H9 (cell line): ENCODE measurements at regions not wholly inside any gene's neighbourhood (a gene's known extent, or its start where the extent isn't known, plus 50 kb on each side); places are given as distances from the start of the nearest gene placed in this dataset.

Experiments used
- DNase-seq: peaks from one replicate; pipeline ENCODE4 v3.0.0-alpha.2; 2017
- H2AFZ ChIP-seq: one replicate; pipeline ENCODE4 v1.6.1; 2013; ENCODE audit warnings: mild to moderate bottlenecking, low read length, control low read depth, moderate library complexity
- H2AK5ac ChIP-seq: 2 replicates; pipeline ENCODE4 v1.6.1; 2013; ENCODE audit warnings: low read length, control low read depth, mixed read lengths; ENCODE audit not compliant: insufficient read length
- H2BK120ac ChIP-seq: one replicate; pipeline ENCODE4 v1.6.1; 2013; ENCODE audit warnings: low read depth, mild to moderate bottlenecking, low read length, control low read depth, inconsistent platforms; ENCODE audit not compliant: poor library complexity, severe bottlenecking
- H2BK12ac ChIP-seq: 2 replicates; pipeline ENCODE4 v1.6.1; 2013; ENCODE audit warnings: low read length, control low read depth, mixed read lengths, low read depth; ENCODE audit not compliant: insufficient read length
- H2BK15ac ChIP-seq: 2 replicates; pipeline ENCODE4 v1.6.1; 2013; ENCODE audit warnings: low read depth, low read length, control low read depth
- H2BK20ac ChIP-seq: one replicate; pipeline ENCODE4 v1.6.1; 2013; ENCODE audit warnings: low read depth, mild to moderate bottlenecking, low read length, control low read depth, inconsistent platforms; ENCODE audit not compliant: poor library complexity, severe bottlenecking
- H2BK5ac ChIP-seq: 2 replicates; pipeline ENCODE4 v1.6.1; 2013; ENCODE audit warnings: low read length, control low read depth, mixed read lengths; ENCODE audit not compliant: insufficient read length
- H3K14ac ChIP-seq: 2 replicates; pipeline ENCODE4 v1.6.1; 2013; ENCODE audit warnings: low read length, control low read depth; ENCODE audit not compliant: insufficient read depth
- H3K18ac ChIP-seq: 2 replicates; pipeline ENCODE4 v1.6.1; 2013; ENCODE audit warnings: low read depth, mild to moderate bottlenecking, mixed read lengths, low read length, control low read depth; ENCODE audit not compliant: insufficient read length
- H3K23ac ChIP-seq: 2 replicates; pipeline ENCODE4 v1.6.1; 2013; ENCODE audit warnings: low read length, control low read depth, mixed read lengths, low read depth; ENCODE audit not compliant: insufficient read length
- H3K23me2 ChIP-seq: 2 replicates; pipeline ENCODE4 v1.6.1; 2013; ENCODE audit warnings: low read depth, mild to moderate bottlenecking, mixed read lengths, low read length, control low read depth; ENCODE audit not compliant: insufficient read length, poor library complexity, severe bottlenecking
- H3K27ac ChIP-seq: 2 replicates; pipeline ENCODE4 v1.5.1; 2013; ENCODE audit warnings: low read length, control low read depth, mixed read lengths, low read depth; ENCODE audit not compliant: insufficient read length
- H3K27me3 ChIP-seq: 2 replicates; pipeline ENCODE4 v1.6.1; 2013; ENCODE audit warnings: low read length, control low read depth, inconsistent platforms; ENCODE audit not compliant: insufficient read depth
- H3K4ac ChIP-seq: 2 replicates; pipeline ENCODE4 v1.6.1; 2013; ENCODE audit warnings: low read depth, mild to moderate bottlenecking, control low read depth, inconsistent platforms, low read length, moderate library complexity
- H3K4me1 ChIP-seq: 2 replicates; pipeline ENCODE4 v1.6.1; 2013; ENCODE audit warnings: low read length, control low read depth, inconsistent platforms; ENCODE audit not compliant: insufficient read depth
- H3K4me2 ChIP-seq: 2 replicates; pipeline ENCODE4 v1.6.1; 2013; ENCODE audit warnings: low read length, control low read depth, mixed read lengths; ENCODE audit not compliant: insufficient read length, insufficient read depth
- H3K56ac ChIP-seq: 2 replicates; pipeline ENCODE4 v1.6.1; 2013; ENCODE audit warnings: low read depth, mild to moderate bottlenecking, mixed read lengths, low read length, control low read depth; ENCODE audit not compliant: insufficient read length
- H3K79me1 ChIP-seq: 2 replicates; pipeline ENCODE4 v1.6.1; 2013; ENCODE audit warnings: low read depth, mild to moderate bottlenecking, moderate library complexity, low read length, control low read depth, inconsistent platforms; ENCODE audit not compliant: insufficient read depth, poor library complexity, severe bottlenecking
- H3K79me2 ChIP-seq: 2 replicates; pipeline ENCODE4 v1.6.1; 2013; ENCODE audit warnings: low read length, control low read depth, inconsistent platforms; ENCODE audit not compliant: insufficient read depth
- H3K9ac ChIP-seq: 2 replicates; pipeline ENCODE4 v1.6.1; 2013; ENCODE audit warnings: low read length, control low read depth, mixed read lengths; ENCODE audit not compliant: insufficient read length; ENCODE audit errors: extremely low read depth
- H3K9me3 ChIP-seq: one replicate; pipeline ENCODE4 v1.6.1; 2013; ENCODE audit warnings: low read depth, low read length, inconsistent platforms; ENCODE audit not compliant: control insufficient read depth
- H3T11ph ChIP-seq: one replicate; pipeline ENCODE4 v1.6.1; 2013; ENCODE audit warnings: mild to moderate bottlenecking, low read length, control low read depth, inconsistent platforms
- H4K20me1 ChIP-seq: one replicate; pipeline ENCODE4 v1.6.1; 2013; ENCODE audit not compliant: control insufficient read depth, insufficient read length, insufficient read depth
- H4K5ac ChIP-seq: 2 replicates; pipeline ENCODE4 v1.6.1; 2013; ENCODE audit warnings: low read depth, mild to moderate bottlenecking, mixed read lengths, low read length, control low read depth; ENCODE audit not compliant: insufficient read length
- H4K8ac ChIP-seq: replicated peaks from 2 replicates; pipeline ENCODE4 v1.6.1; 2013; ENCODE audit warnings: low read length, control low read depth, mixed read lengths, low read depth; ENCODE audit not compliant: insufficient read length
- H4K91ac ChIP-seq: 2 replicates; pipeline ENCODE4 v1.6.1; 2013; ENCODE audit warnings: low read depth, mild to moderate bottlenecking, moderate library complexity, mixed read lengths, low read length, control low read depth; ENCODE audit not compliant: insufficient read length
- H3K27ac Mint-ChIP-seq, 3 experiments: 2 replicates in 2 of 3; 3 replicates in 1 of 3; pipeline ENCODE4 v1.8.0; 2020 to 2021; ENCODE audit warnings: mixed read lengths in 3 of 3, mild to moderate bottlenecking in 1 of 3, moderate library complexity in 1 of 3
- H3K27me3 Mint-ChIP-seq: 2 replicates; pipeline ENCODE4 v1.8.0; 2021; ENCODE audit warnings: low read depth, mild to moderate bottlenecking, moderate library complexity, mixed read lengths
- H3K36me3 Mint-ChIP-seq, 3 experiments: 2 replicates in 2 of 3; 3 replicates in 1 of 3; pipeline ENCODE4 v1.8.0; 2020 to 2021; ENCODE audit warnings: low read depth in 3 of 3, mixed read lengths in 3 of 3; ENCODE audit not compliant: insufficient read depth in 1 of 3
- H3K4me1 Mint-ChIP-seq, 2 experiments: 2 replicates each; pipeline ENCODE4 v1.8.0; 2020; ENCODE audit warnings: mixed read lengths in 2 of 2
- H3K4me3 Mint-ChIP-seq, 2 experiments: 2 replicates in 1 of 2; 3 replicates in 1 of 2; pipeline ENCODE4 v1.8.0; 2020 to 2021; ENCODE audit warnings: mild to moderate bottlenecking in 2 of 2, mixed read lengths in 2 of 2, moderate library complexity in 1 of 2
- H3K9me3 Mint-ChIP-seq, 2 experiments: 2 replicates in 1 of 2; 3 replicates in 1 of 2; pipeline ENCODE4 v1.8.0; 2020; ENCODE audit warnings: mild to moderate bottlenecking in 2 of 2, mixed read lengths in 2 of 2, moderate library complexity in 1 of 2
- WGBS: extraction: QIAGEN DNeasy Blood & Tissue Kit; methylation state at CpG from one replicate; pipeline ENCODE4 v1.1.7; 2013; ENCODE audit warnings: missing lambda C conversion rate, low lambda C conversion rate, mixed read lengths; ENCODE audit not compliant: insufficient read length; ENCODE audit errors: extremely low coverage; 5-methylcytosine and 5-hydroxymethylcytosine counted together
- TF ChIP-seq, protein P1 (sequence below): fragments of 200-600 bp; sonication (generic); conservative IDR thresholded peaks from 3 replicates; pipeline ENCODE4 v1.8.0; 2021; ENCODE audit warnings: antibody characterized with exemption, mild to moderate bottlenecking

DNA sequence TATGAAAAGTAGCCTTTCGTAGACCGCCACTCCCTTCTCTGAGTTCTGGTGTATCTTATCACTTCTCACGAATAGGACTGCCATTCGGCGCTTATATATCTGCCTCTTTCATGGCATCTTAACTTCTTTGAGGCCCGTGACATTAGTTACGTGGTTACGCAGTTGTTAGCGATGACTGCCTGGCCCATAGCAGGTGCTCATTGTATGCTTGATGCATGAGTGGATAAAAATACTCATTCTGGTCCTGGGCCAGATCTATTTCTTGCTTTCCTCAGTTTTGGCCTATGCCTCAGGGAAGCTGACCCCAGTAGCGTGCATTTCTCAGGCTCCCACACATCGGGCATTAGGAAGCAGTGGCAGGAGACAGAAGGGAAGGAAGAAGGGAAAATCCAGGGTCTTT, 60.7 kb upstream of the PITX2 start:
- H4K5ac ChIP-seq = no peak overlapping the region
- no peak overlapping the region for H4K91ac ChIP-seq
- no peak overlapping the region for H2BK120ac ChIP-seq
- H3K4ac ChIP-seq = no peak overlapping the region
- no peaks in the 10 kb centered on the region for H3K27me3 ChIP-seq
- H3K18ac ChIP-seq = no peak overlapping the region
- H2AFZ ChIP-seq = no peak overlapping the region
- no peak overlapping the region for H3K14ac ChIP-seq
- no peaks in the 10 kb centered on the region for H3K79me1 ChIP-seq
- Mint-ChIP-seq H3K4me3 (no peak overlapping the region), H3K9me3 (no peaks in the 10 kb centered on the region; a peak in 1 of 5 replicates), H3K36me3 (no peaks in the 10 kb centered on the region), H3K4me1 (peaks cover 6 to 10% of the 10 kb centered on the region in 2 experiments), H3K27me3 (no peaks in the 10 kb centered on the region), H3K27ac (no peak overlapping the region)
- no peak overlapping the region for H3K23ac ChIP-seq
- 0 out of 2 replicates have a peak, but pooled peaks cover 4% of the 10 kb centered on the region for H3K4me1 ChIP-seq
- DNase-seq = no peak
- no peaks in the 10 kb centered on the region for H4K20me1 ChIP-seq
- no peak overlapping the region for H4K8ac ChIP-seq
- H3K4me2 ChIP-seq = no peak overlapping the region
- H3K27ac ChIP-seq = no peak overlapping the region
- no peaks in the 10 kb centered on the region for H3K23me2 ChIP-seq
- H2AK5ac ChIP-seq = no peak overlapping the region
- H3K56ac ChIP-seq = no peak overlapping the region
- H2BK5ac ChIP-seq = no peak overlapping the region
- no peak overlapping the region for H3K9ac ChIP-seq
- no peak overlapping the region for H2BK12ac ChIP-seq
- H2BK20ac ChIP-seq = no peak overlapping the region
- no peak overlapping the region for H2BK15ac ChIP-seq
- no peak overlapping the region for H3T11ph ChIP-seq
- no peaks in the 10 kb centered on the region for H3K9me3 ChIP-seq
- TF ChIP-seq, protein P1, sequence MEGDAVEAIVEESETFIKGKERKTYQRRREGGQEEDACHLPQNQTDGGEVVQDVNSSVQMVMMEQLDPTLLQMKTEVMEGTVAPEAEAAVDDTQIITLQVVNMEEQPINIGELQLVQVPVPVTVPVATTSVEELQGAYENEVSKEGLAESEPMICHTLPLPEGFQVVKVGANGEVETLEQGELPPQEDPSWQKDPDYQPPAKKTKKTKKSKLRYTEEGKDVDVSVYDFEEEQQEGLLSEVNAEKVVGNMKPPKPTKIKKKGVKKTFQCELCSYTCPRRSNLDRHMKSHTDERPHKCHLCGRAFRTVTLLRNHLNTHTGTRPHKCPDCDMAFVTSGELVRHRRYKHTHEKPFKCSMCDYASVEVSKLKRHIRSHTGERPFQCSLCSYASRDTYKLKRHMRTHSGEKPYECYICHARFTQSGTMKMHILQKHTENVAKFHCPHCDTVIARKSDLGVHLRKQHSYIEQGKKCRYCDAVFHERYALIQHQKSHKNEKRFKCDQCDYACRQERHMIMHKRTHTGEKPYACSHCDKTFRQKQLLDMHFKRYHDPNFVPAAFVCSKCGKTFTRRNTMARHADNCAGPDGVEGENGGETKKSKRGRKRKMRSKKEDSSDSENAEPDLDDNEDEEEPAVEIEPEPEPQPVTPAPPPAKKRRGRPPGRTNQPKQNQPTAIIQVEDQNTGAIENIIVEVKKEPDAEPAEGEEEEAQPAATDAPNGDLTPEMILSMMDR = no peak
- no peaks in the 10 kb centered on the region for H3K79me2 ChIP-seq
- no CpG with 5 or more reads among the region's 11 CpGs for WGBS
